Neural cell (in vitro differentiated cells): ENCODE measurements at regions not wholly inside any gene's neighbourhood (a gene's known extent, or its start where the extent isn't known, plus 50 kb on each side); places are given as distances from the start of the nearest gene placed in this dataset.

ENCODE experiments used
- H2AFZ ChIP-seq: fragments of 200-600, 300-800 bp; sonication (generic), shearing (Covaris generic); 2 replicates; pipeline ENCODE4 v1.6.0; 2014; ENCODE audit warnings: low read depth, mild to moderate bottlenecking, antibody characterized with exemption, low read length, moderate library complexity
- H3F3A ChIP-seq: fragments of 200-600 bp; shearing (Covaris generic); 2 replicates; pipeline ENCODE4 v1.6.1; 2016; ENCODE audit warnings: mild to moderate bottlenecking, moderate library complexity, mixed read lengths, antibody characterized with exemption, low read length; ENCODE audit not compliant: insufficient read depth, poor library complexity, severe bottlenecking
- H3K27ac ChIP-seq: fragments of 200-600, 300-800 bp; sonication (generic), shearing (Covaris generic); 2 replicates; pipeline ENCODE4 v1.5.1; 2014; ENCODE audit warnings: mild to moderate bottlenecking, low read length, moderate library complexity
- H3K27me3 ChIP-seq: fragments of 300-800, 200-600 bp; sonication (generic), shearing (Covaris generic); 2 replicates; pipeline ENCODE4 v1.6.0; 2014; ENCODE audit warnings: mild to moderate bottlenecking, low read depth, low read length, moderate library complexity; ENCODE audit not compliant: insufficient read depth
- H3K36me3 ChIP-seq: fragments of 300-800, 200-600 bp; sonication (generic), shearing (Covaris generic); 2 replicates; pipeline ENCODE4 v1.5.1; 2014; ENCODE audit warnings: mild to moderate bottlenecking, antibody characterized with exemption, low read length, moderate library complexity; ENCODE audit not compliant: insufficient read depth
- H3K4me2 ChIP-seq: fragments of 300-800, 200-600 bp; sonication (generic), shearing (Covaris generic); 2 replicates; pipeline ENCODE4 v1.6.0; 2014; ENCODE audit warnings: mild to moderate bottlenecking, low read length
- H3K4me3 ChIP-seq: fragments of 300-800, 200-600 bp; sonication (generic), shearing (Covaris generic); 2 replicates; pipeline ENCODE4 v1.5.1; 2014; ENCODE audit warnings: mild to moderate bottlenecking, low read length, moderate library complexity
- H3K79me2 ChIP-seq: fragments of 200-600 bp; shearing (Covaris generic); replicated peaks from 2 replicates; pipeline ENCODE4 v1.6.0; 2014; ENCODE audit warnings: mild to moderate bottlenecking, low read length, moderate library complexity; ENCODE audit not compliant: insufficient read depth
- H3K9ac ChIP-seq: fragments of 300-800, 200-600 bp; sonication (generic), shearing (Covaris generic); 2 replicates; pipeline ENCODE4 v1.6.1; 2016; ENCODE audit warnings: mild to moderate bottlenecking, low read length, mixed read lengths
- H3K9me2 ChIP-seq: fragments of 200-600 bp; shearing (Covaris generic); 2 replicates; pipeline ENCODE4 v1.6.1; 2016; ENCODE audit warnings: mild to moderate bottlenecking, low read length, mixed read lengths; ENCODE audit not compliant: insufficient read depth
- H3K9me3 ChIP-seq: fragments of 200-600, 300-800 bp; sonication (generic), shearing (Covaris generic); 2 replicates; pipeline ENCODE4 v1.6.1; 2016; ENCODE audit warnings: mild to moderate bottlenecking, mixed run types, low read length, moderate library complexity, mixed read lengths
- H4K20me1 ChIP-seq: fragments of 200-600 bp; shearing (Covaris generic); 2 replicates; pipeline ENCODE4 v1.6.1; 2016; ENCODE audit warnings: mild to moderate bottlenecking, mixed run types; ENCODE audit not compliant: insufficient read depth
- CTCF ChIP-seq: fragments of 450-650 bp; IDR thresholded peaks from 2 replicates; pipeline ENCODE4 v1.5.1; 2014; ENCODE audit warnings: antibody characterized with exemption, mild to moderate bottlenecking, moderate library complexity; ENCODE audit not compliant: poor library complexity, severe bottlenecking
- EP300 ChIP-seq: fragments of 450-650 bp; conservative IDR thresholded peaks from 2 replicates; pipeline ENCODE4 v1.6.1; 2014; ENCODE audit warnings: antibody characterized with exemption, mild to moderate bottlenecking, moderate library complexity; ENCODE audit not compliant: poor library complexity, severe bottlenecking
- EZH2 ChIP-seq: fragments of 200-600, 300-800 bp; shearing (Covaris generic), sonication (generic); IDR thresholded peaks from 2 replicates; pipeline ENCODE4 v1.6.1; 2014; ENCODE audit warnings: antibody characterized with exemption, low read length, borderline replicate concordance, mild to moderate bottlenecking; ENCODE audit not compliant: insufficient read depth, poor library complexity, severe bottlenecking
- MXI1 ChIP-seq: fragments of 450-650 bp; conservative IDR thresholded peaks from 2 replicates; pipeline ENCODE4 v1.6.1; 2014; ENCODE audit warnings: antibody characterized with exemption, mild to moderate bottlenecking; ENCODE audit not compliant: poor library complexity, severe bottlenecking
- POLR2AphosphoS5 ChIP-seq: IDR thresholded peaks from 2 replicates; pipeline ENCODE4 v1.6.1; 2012
- RAD21 ChIP-seq: fragments of 450-650 bp; conservative IDR thresholded peaks from 2 replicates; pipeline ENCODE4 v1.6.1; 2014; ENCODE audit warnings: antibody characterized with exemption, mild to moderate bottlenecking, moderate library complexity
- REST ChIP-seq: IDR thresholded peaks from 2 replicates; pipeline ENCODE4 v1.6.1; 2012; ENCODE audit warnings: borderline replicate concordance
- SMC3 ChIP-seq: fragments of 450-650 bp; conservative IDR thresholded peaks from 2 replicates; pipeline ENCODE4 v1.6.1; 2014; ENCODE audit warnings: antibody characterized with exemption, mild to moderate bottlenecking, moderate library complexity; ENCODE audit not compliant: poor library complexity
- TAF1 ChIP-seq: IDR thresholded peaks from 2 replicates; pipeline ENCODE4 v1.6.1; 2012; ENCODE audit warnings: low read depth

- Histone ChIP-seq H3K4me2 (no peak overlapping the region), H3K4me3 (no peak overlapping the region), H2AFZ (no peak overlapping the region), H3K9ac (no peak overlapping the region), H3K9me3 (no peaks in the 10 kb centered on the region), H3F3A (no peaks in the 10 kb centered on the region), H3K27me3 (no peaks in the 10 kb centered on the region), H3K27ac (no peak overlapping the region), H3K9me2 (no peaks in the 10 kb centered on the region), H4K20me1 (no peaks in the 10 kb centered on the region), H3K36me3 (no peaks in the 10 kb centered on the region), H3K79me2 (no peaks in the 10 kb centered on the region)
- TF ChIP-seq POLR2AphosphoS5 = no peak
- no peak for TF ChIP-seq RAD21
- TF ChIP-seq EZH2 = no peak
- no peak for TF ChIP-seq EP300
- no peak for TF ChIP-seq CTCF
- TF ChIP-seq SMC3 = no peak
- TF ChIP-seq MXI1 = no peak
- no peak for TF ChIP-seq REST
- TF ChIP-seq TAF1 = no peak
Measured at GRCh38 chr1:37143800-37144199, 109.5 kb upstream of the GRIK3 start.

GRCh38 chr1:37146071-37146470, 111.8 kb upstream of the GRIK3 start:
- Histone ChIP-seq H3K9me3 (no peaks in the 10 kb centered on the region), H3K27ac (no peak overlapping the region), H3F3A (no peaks in the 10 kb centered on the region), H3K4me3 (no peak overlapping the region), H4K20me1 (no peaks in the 10 kb centered on the region), H3K79me2 (no peaks in the 10 kb centered on the region), H3K27me3 (no peaks in the 10 kb centered on the region), H3K36me3 (no peaks in the 10 kb centered on the region), H3K4me2 (no peak overlapping the region), H3K9ac (no peak overlapping the region), H2AFZ (no peak overlapping the region), H3K9me2 (no peaks in the 10 kb centered on the region)
- TF ChIP-seq TAF1 (no peak), REST (no peak), SMC3 (no peak), MXI1 (no peak), POLR2AphosphoS5 (no peak), CTCF (no peak), RAD21 (no peak), EZH2 (no peak), EP300 (no peak)
